Thyroid gland (tissue), 4 donors: ENCODE measurements at regions not wholly inside any gene's neighbourhood (a gene's known extent, or its start where the extent isn't known, plus 50 kb on each side); places are given as distances from the start of the nearest gene placed in this dataset.

ENCODE experiments used
- DNase-seq, 2 donors: peaks; one replicate each; pipeline ENCODE4 v3.0.0-alpha.2; 2019
- H3K27ac ChIP-seq, 3 donors: fragments of 200-600 bp; sonication (generic); 1 replicate in 2 of 3; 2 replicates in 1 of 3; pipeline ENCODE4 v1.5.1; 2016 to 2019; ENCODE audit warnings: mild to moderate bottlenecking in 1 of 3, moderate library complexity in 1 of 3
- H3K27me3 ChIP-seq: fragments of 200-600 bp; sonication (generic); one replicate; pipeline ENCODE4 v1.5.1; 2019
- H3K36me3 ChIP-seq, 2 donors: fragments of 200-600 bp; sonication (generic); one replicate each; pipeline ENCODE4 v1.5.1; 2016 to 2019
- H3K4me1 ChIP-seq, 2 donors: fragments of 200-600 bp; sonication (generic); one replicate each; pipeline ENCODE4 v1.5.1; 2017 to 2019
- H3K4me3 ChIP-seq, 3 donors: fragments of 200-600 bp; sonication (generic); replicated peaks in 1 of 3; 1 replicate in 2 of 3; 2 replicates in 1 of 3; pipeline ENCODE4 v1.5.1; 2016; ENCODE audit warnings: mild to moderate bottlenecking in 1 of 3
- H3K9me3 ChIP-seq: fragments of 200-600 bp; sonication (generic); one replicate; pipeline ENCODE4 v1.5.1; 2017
- POLR2A ChIP-seq, 2 donors: fragments of 450-650 bp; IDR thresholded peaks; one replicate each; pipeline ENCODE4 v1.6.1; 2017; ENCODE audit warnings: antibody characterized with exemption in 2 of 2, mild to moderate bottlenecking in 2 of 2, moderate library complexity in 1 of 2
- WGBS, 2 donors: methylation state at CpG; one replicate each; pipeline ENCODE4 v1.1.5; 2017; 5-methylcytosine and 5-hydroxymethylcytosine counted together
- intact Hi-C: fragments of 100-400 bp; cut with DNase I; formaldehyde crosslinking; loops from one replicate; pipeline ENCODE4 v1.15.1; 2023
- TF ChIP-seq, protein P1 (sequence below), 6 experiments: fragments of 200-600 bp in 3 of 6; fragments of 450-650 bp in 3 of 6; sonication (generic) in 3 of 6; IDR thresholded peaks; one replicate each; pipeline ENCODE4 v1.5.1; 2016 to 2019; ENCODE audit warnings: antibody characterized with exemption in 6 of 6, mild to moderate bottlenecking in 2 of 6, inconsistent platforms in 1 of 6, moderate library complexity in 1 of 6

DNA sequence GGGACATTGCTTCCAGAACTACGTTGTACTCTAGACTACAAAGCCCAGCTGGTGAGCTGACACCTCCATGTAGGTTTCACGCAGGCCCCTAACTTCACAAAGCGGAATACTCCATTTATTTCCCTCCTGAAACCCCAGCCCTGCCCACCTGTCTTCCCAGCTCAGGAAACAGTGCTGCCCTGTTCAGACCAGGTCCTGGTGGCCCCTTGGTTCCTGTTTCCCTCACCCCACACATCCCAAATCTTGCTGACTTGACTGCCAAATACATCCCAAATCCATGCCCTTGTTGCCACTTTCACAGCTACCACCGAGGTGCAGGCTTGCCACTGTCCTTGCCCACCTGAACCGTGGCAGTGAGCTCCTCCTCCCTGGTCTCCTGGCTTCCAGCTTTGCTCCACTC is 113.1 kb upstream of the PTPN1 start:
- intact Hi-C loops: no loop called here
- H3K27me3 ChIP-seq: no peaks in the 10 kb centered on the region
- 87 to 89% methylated on average over 5 of the region's 5 CpGs for WGBS, 2 donors

DNA sequence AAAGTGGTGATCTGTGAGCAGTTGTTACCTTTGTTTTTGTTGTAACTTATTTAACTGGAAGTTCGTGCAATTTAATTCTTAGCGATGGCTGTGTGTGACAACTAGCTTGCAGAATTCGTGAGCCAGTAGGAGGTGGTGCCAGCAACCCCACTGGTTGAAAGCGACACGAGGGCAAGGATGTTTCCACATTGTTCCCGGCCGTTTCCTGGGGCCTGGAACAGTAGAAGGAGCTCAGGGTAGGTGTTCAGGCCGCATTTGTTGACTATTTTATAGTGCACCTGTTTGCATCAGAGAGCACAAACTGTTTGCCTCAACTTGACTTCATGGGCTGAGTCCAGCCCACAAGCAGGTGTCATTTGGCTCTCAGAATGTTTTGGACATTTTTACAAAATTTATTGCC is 112.1 kb upstream of the PTPN1 start:
- no peak for DNase-seq
- H3K36me3 ChIP-seq: no peaks in the 10 kb centered on the region
- no peak overlapping the region for H3K4me3 ChIP-seq
- H3K9me3 ChIP-seq: no peaks in the 10 kb centered on the region
- TF ChIP-seq, protein P1, sequence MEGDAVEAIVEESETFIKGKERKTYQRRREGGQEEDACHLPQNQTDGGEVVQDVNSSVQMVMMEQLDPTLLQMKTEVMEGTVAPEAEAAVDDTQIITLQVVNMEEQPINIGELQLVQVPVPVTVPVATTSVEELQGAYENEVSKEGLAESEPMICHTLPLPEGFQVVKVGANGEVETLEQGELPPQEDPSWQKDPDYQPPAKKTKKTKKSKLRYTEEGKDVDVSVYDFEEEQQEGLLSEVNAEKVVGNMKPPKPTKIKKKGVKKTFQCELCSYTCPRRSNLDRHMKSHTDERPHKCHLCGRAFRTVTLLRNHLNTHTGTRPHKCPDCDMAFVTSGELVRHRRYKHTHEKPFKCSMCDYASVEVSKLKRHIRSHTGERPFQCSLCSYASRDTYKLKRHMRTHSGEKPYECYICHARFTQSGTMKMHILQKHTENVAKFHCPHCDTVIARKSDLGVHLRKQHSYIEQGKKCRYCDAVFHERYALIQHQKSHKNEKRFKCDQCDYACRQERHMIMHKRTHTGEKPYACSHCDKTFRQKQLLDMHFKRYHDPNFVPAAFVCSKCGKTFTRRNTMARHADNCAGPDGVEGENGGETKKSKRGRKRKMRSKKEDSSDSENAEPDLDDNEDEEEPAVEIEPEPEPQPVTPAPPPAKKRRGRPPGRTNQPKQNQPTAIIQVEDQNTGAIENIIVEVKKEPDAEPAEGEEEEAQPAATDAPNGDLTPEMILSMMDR (IDR thresholded peaks at IDR 0.05): no peak
- no peak for TF ChIP-seq POLR2A (IDR thresholded peaks at IDR 0.05)
- H3K4me1 ChIP-seq: peaks cover 21 to 49% of the 10 kb centered on the region in 2 donors
- peak overlapping the region in 2 of 3 donors; percentile 68 for H3K27ac ChIP-seq
- WGBS, 2 donors: 88 to 94% methylated on average over 8 of the region's 8 CpGs
- H3K27me3 ChIP-seq: no peaks in the 10 kb centered on the region
- intact Hi-C loops: no loop called here

More for the DNA sequence above, 113.1 kb upstream of the PTPN1 start:
- Histone ChIP-seq H3K27ac (no peak overlapping the region), H3K4me3 (no peak overlapping the region), H3K4me1 (peaks cover 21 to 48% of the 10 kb centered on the region in 2 donors), H3K36me3 (no peaks in the 10 kb centered on the region), H3K9me3 (no peaks in the 10 kb centered on the region)
- TF ChIP-seq, protein P1 (IDR thresholded peaks at IDR 0.05): no peak
- TF ChIP-seq POLR2A (IDR thresholded peaks at IDR 0.05): no peak
- DNase-seq: no peak

DNA sequence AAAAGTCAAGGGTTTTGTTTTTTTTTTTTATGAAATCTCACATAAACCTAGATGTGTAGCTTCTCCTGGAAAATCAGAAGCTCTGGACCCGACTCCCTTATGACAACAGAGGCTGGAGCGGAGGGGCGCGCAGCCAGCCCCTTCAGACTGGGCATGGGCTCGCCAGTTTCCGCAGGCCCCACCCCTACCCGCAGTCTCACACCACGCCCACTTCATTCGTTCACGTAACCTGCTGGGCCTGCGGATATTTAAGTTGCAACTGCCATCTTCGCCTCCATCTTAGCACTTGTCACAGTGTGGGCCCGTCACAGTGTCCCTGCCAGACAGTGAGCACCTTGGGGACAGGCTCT is 111.7 kb upstream of the PTPN1 start:
- no peaks in the 10 kb centered on the region for H3K27me3 ChIP-seq
- H3K36me3 ChIP-seq: no peaks in the 10 kb centered on the region
- peak overlapping the region; percentile 10 to 68 (median 68) for H3K27ac ChIP-seq
- 79 to 85% methylated on average over 11 to 13 of the region's 13 CpGs for WGBS, 2 donors
- intact Hi-C loops: no loop called here
- no peak for DNase-seq
- no peak overlapping the region for H3K4me3 ChIP-seq
- TF ChIP-seq POLR2A (IDR thresholded peaks at IDR 0.05): no peak
- TF ChIP-seq, protein P1 (IDR thresholded peaks at IDR 0.05): no peak
- H3K9me3 ChIP-seq: no peaks in the 10 kb centered on the region
- peaks cover 21 to 53% of the 10 kb centered on the region in 2 donors for H3K4me1 ChIP-seq

DNA sequence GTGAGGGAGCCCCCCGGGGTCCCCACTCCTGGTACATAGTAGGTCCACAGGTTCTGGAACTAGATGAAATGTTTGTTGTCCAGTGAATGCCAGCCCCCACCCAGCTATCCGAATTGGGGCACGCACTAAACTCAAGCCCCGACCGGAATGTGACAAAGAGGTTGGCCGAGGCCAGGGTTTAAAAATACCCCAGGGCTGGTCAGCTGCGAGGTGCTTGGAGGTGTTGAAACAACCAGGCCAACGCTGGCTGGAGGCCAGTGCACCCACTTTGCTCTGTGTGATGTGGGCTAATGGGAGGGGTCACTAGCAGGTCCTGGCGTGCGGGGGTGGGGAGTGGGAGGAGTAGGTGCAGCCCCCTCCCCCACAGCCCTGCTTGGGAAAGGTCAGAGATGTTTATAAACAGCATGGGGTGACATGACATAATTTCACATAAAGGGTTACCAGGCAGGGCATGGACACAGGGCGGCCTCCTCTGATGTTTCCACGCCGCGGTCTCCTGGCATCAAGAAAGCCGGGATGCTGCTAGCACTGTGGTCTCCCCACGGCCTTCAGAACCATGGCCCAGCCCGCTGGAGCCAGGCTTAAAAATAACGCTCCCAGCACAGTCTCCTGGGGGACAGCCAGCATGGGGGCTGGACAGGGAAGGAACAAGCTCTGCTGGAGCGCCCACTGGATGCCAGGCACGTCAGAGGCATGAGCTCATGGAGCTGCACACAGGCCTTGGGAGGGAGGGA is 111.2 kb upstream of the PTPN1 start:
- Histone ChIP-seq H3K27me3 (no peaks in the 10 kb centered on the region), H3K36me3 (no peaks in the 10 kb centered on the region), H3K27ac (peak overlapping the region; percentile 68), H3K4me1 (peaks cover 22 to 54% of the 10 kb centered on the region in 2 donors), H3K4me3 (no peak overlapping the region), H3K9me3 (no peaks in the 10 kb centered on the region)
- intact Hi-C loops: no loop called here
- TF ChIP-seq, protein P1 (IDR thresholded peaks at IDR 0.05): no peak
- no peak for TF ChIP-seq POLR2A (IDR thresholded peaks at IDR 0.05)
- peak; percentile 90 to 94 for DNase-seq
- WGBS, 2 donors: 29 to 41% methylated on average over 11 to 17 of the region's 20 CpGs

DNA sequence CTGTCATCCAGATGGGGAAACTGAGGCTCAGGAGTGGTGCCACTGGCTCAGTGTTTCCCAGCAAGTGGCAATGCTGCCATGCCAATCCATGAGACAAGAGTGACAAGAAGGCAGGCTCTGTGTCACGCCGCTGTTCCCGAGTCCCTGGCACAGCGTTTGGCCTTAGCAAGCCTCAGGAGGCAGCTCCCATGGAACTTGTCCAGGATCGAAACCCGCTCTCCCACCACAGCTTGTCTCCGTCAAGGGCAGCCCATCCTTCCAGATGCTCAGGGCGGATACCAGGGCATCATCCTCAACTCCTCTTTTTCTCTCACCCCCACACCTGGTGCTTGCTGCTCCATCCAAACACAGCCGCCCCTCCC is 110.6 kb upstream of the PTPN1 start:
- no peaks in the 10 kb centered on the region for H3K9me3 ChIP-seq
- TF ChIP-seq POLR2A (IDR thresholded peaks at IDR 0.05): no peak
- TF ChIP-seq, protein P1 (IDR thresholded peaks at IDR 0.05): no peak
- peaks cover 23 to 57% of the 10 kb centered on the region in 2 donors for H3K4me1 ChIP-seq
- 82 to 99% methylated on average over 9 of the region's 9 CpGs for WGBS, 2 donors
- intact Hi-C loops: no loop called here
- H3K36me3 ChIP-seq: no peaks in the 10 kb centered on the region
- no peaks in the 10 kb centered on the region for H3K27me3 ChIP-seq
- peak overlapping the region; percentile 68 for H3K27ac ChIP-seq
- no peak overlapping the region for H3K4me3 ChIP-seq
- DNase-seq: no peak
